SK-N-SH (cell line): ENCODE measurements at regions not wholly inside any gene's neighbourhood (a gene's known extent, or its start where the extent isn't known, plus 50 kb on each side); places are given as distances from the start of the nearest gene placed in this dataset.

Source experiments
- CTCF ChIP-seq: fragments of 200-600 bp; sonication (generic); IDR thresholded peaks from 2 replicates; pipeline ENCODE4 v1.6.1; 2017; ENCODE audit warnings: antibody characterized with exemption, mild to moderate bottlenecking, moderate library complexity
- EP300 ChIP-seq, 2 experiments: IDR thresholded peaks; 2 replicates each; pipeline versions ENCODE4 v1.4.0 to v1.6.1; 2012; ENCODE audit warnings: borderline replicate concordance in 1 of 2, low read depth in 1 of 2, low read length in 1 of 2
- FOXJ3 ChIP-seq: sonication (generic); formaldehyde crosslinking; IDR thresholded peaks from 2 replicates; pipeline ENCODE4 v1.5.1; 2020; ENCODE audit warnings: mild to moderate bottlenecking, missing genetic modification reagents
- GATA2 ChIP-seq: sonication (generic); formaldehyde crosslinking; IDR thresholded peaks from 2 replicates; pipeline ENCODE4 v1.5.0; 2020; ENCODE audit warnings: mild to moderate bottlenecking, missing genetic modification reagents
- JUND ChIP-seq: IDR thresholded peaks from 2 replicates; pipeline ENCODE4 v1.4.0; 2012
- NRF1 ChIP-seq: IDR thresholded peaks from 2 replicates; pipeline ENCODE4 v1.6.1; 2012; ENCODE audit warnings: low read depth, mild to moderate bottlenecking, low read length
- RAD21 ChIP-seq: IDR thresholded peaks from 2 replicates; pipeline ENCODE4 v1.6.1; 2012; ENCODE audit warnings: mild to moderate bottlenecking, low read length
- RCOR1 ChIP-seq: fragments of 150-350 bp; IDR thresholded peaks from 2 replicates; pipeline ENCODE4 v1.6.1; 2017; ENCODE audit warnings: antibody characterized with exemption, low read length
- RXRA ChIP-seq: IDR thresholded peaks from 2 replicates; pipeline ENCODE4 v1.4.0; 2012; ENCODE audit warnings: low read depth, mild to moderate bottlenecking, borderline replicate concordance
- SIN3A ChIP-seq: IDR thresholded peaks from 2 replicates; pipeline ENCODE4 v1.6.1; 2012; ENCODE audit warnings: low read depth, mild to moderate bottlenecking, low read length, moderate library complexity, borderline replicate concordance
- TAF1 ChIP-seq: IDR thresholded peaks from 2 replicates; pipeline ENCODE4 v1.6.1; 2012; ENCODE audit warnings: low read depth, mild to moderate bottlenecking, low read length, moderate library complexity, borderline replicate concordance

GRCh38 chr16:65933703-65934102 is 432.8 kb upstream of the CDH5 start:
- no peak for TF ChIP-seq CTCF
- no peak for TF ChIP-seq NRF1
- TF ChIP-seq FOXJ3 (CRISPR knock-in tag) = no peak
- TF ChIP-seq RAD21 = no peak
- no peak for TF ChIP-seq EP300 (IDR thresholded peaks at IDR 0.05; ENCODE audit: borderline replicate concordance in 1 of 2, low read depth in 1 of 2, low read length in 1 of 2)
- no peak for TF ChIP-seq TAF1
- no peak for TF ChIP-seq SIN3A
- no peak for TF ChIP-seq RXRA
- TF ChIP-seq GATA2 (CRISPR knock-in tag) = no peak
- TF ChIP-seq JUND = no peak
- no peak for TF ChIP-seq RCOR1
